H1 (cell line): ENCODE measurements at regions not wholly inside any gene's neighbourhood (a gene's known extent, or its start where the extent isn't known, plus 50 kb on each side); places are given as distances from the start of the nearest gene placed in this dataset.
A peak's percentile ranks its signal among the peaks of the same experiment; 100 is the strongest.

ENCODE experiments used
- CTCF ChIA-PET: fragments of 300-600 bp; sonication (Branson Sonifier 250); formaldehyde crosslinking; loops from one replicate; lab custom pipeline; 2021; ENCODE audit not compliant: partially characterized antibody; lab: Charles Lee
- POLR2A ChIA-PET: fragments of 300-600 bp; sonication (Branson Sonifier 250); formaldehyde crosslinking; loops from one replicate; lab custom pipeline; 2021; ENCODE audit warnings: inconsistent platforms; ENCODE audit not compliant: partially characterized antibody; lab: Charles Lee
- DNase-seq, 2 experiments: peaks; one replicate each; pipeline versions ENCODE4 v3.0.0 to v3.0.0-alpha.2; 2010 to 2022; ENCODE audit warnings: low spot score in 2 of 2, low read depth in 1 of 2, mixed read lengths in 1 of 2
- FAIRE-seq: peaks from 2 replicates; lab custom pipeline; 2011; peaks lifted over from hg19 to GRCh38; lab: Jason Lieb, UNC
- H2AFZ ChIP-seq: 2 replicates; pipeline ENCODE4 v1.8.1; 2012; ENCODE audit warnings: low read length, inconsistent platforms
- H2AK5ac ChIP-seq: 2 replicates; pipeline ENCODE4 v1.6.1; 2013; ENCODE audit warnings: low read depth, low read length
- H2BK120ac ChIP-seq: replicated peaks from 2 replicates; pipeline ENCODE3; 2013; ENCODE audit warnings: low read depth, low read length, inconsistent platforms
- H2BK12ac ChIP-seq: 2 replicates; pipeline ENCODE4 v1.6.1; 2013; ENCODE audit warnings: low read depth, low read length
- H2BK15ac ChIP-seq: 2 replicates; pipeline ENCODE4 v1.6.1; 2013; ENCODE audit warnings: low read length
- H2BK20ac ChIP-seq: 2 replicates; pipeline ENCODE4 v1.6.1; 2013; ENCODE audit warnings: low read length
- H2BK5ac ChIP-seq: 2 replicates; pipeline ENCODE4 v1.6.1; 2013; ENCODE audit warnings: low read depth, low read length
- H3K14ac ChIP-seq: 2 replicates; pipeline ENCODE4 v1.6.1; 2013; ENCODE audit warnings: inconsistent platforms; ENCODE audit not compliant: insufficient read length
- H3K18ac ChIP-seq: 2 replicates; pipeline ENCODE4 v1.6.1; 2013; ENCODE audit warnings: low read length; ENCODE audit errors: extremely low read depth
- H3K23ac ChIP-seq: 2 replicates; pipeline ENCODE4 v1.6.1; 2013; ENCODE audit warnings: inconsistent platforms; ENCODE audit not compliant: insufficient read length
- H3K23me2 ChIP-seq: 2 replicates; pipeline ENCODE4 v1.6.1; 2013; ENCODE audit warnings: low read depth, low read length
- H3K27ac ChIP-seq: 2 replicates; pipeline ENCODE4 v1.6.1; 2011; ENCODE audit warnings: low read depth, low read length, inconsistent platforms
- H3K27me3 ChIP-seq, 4 experiments: replicated peaks in 1 of 4; 1 replicate in 1 of 4; 2 replicates in 3 of 4; pipeline versions ENCODE4 v1.6.1 to v1.8.1; 2011 to 2013; ENCODE audit warnings: low read length in 3 of 4, mild to moderate bottlenecking in 3 of 4, inconsistent platforms in 2 of 4, mixed read lengths in 2 of 4, moderate library complexity in 1 of 4; ENCODE audit not compliant: control insufficient read depth in 3 of 4, insufficient read depth in 3 of 4; ENCODE audit errors: extremely low read depth in 1 of 4
- H3K36me3 ChIP-seq, 4 experiments: 2 replicates each; pipeline versions ENCODE4 v1.6.1 to v1.8.1; 2011 to 2013; ENCODE audit warnings: mild to moderate bottlenecking in 4 of 4, low read length in 3 of 4, moderate library complexity in 2 of 4, control low read depth in 1 of 4, inconsistent platforms in 1 of 4; ENCODE audit not compliant: insufficient read depth in 4 of 4, control insufficient read depth in 2 of 4
- H3K4ac ChIP-seq: replicated peaks from 2 replicates; pipeline ENCODE3; 2013; ENCODE audit warnings: low read length, low read depth, mixed read lengths, inconsistent platforms; ENCODE audit not compliant: insufficient read length
- H3K4me1 ChIP-seq, 4 experiments: replicated peaks in 1 of 4; 1 replicate in 1 of 4; 2 replicates in 3 of 4; pipeline versions ENCODE4 v1.6.1 to v1.8.1; 2011 to 2013; ENCODE audit warnings: low read length in 3 of 4, inconsistent platforms in 2 of 4, mixed read lengths in 1 of 4; ENCODE audit not compliant: insufficient read depth in 4 of 4, control insufficient read depth in 3 of 4
- H3K4me2 ChIP-seq, 2 experiments: 2 replicates each; pipeline versions ENCODE4 v1.6.1 to v1.8.1; 2011 to 2013; ENCODE audit warnings: low read depth in 2 of 2, low read length in 2 of 2, control low read depth in 1 of 2, inconsistent platforms in 1 of 2, mild to moderate bottlenecking in 1 of 2; ENCODE audit not compliant: insufficient read depth in 1 of 2
- H3K4me3 ChIP-seq, 4 experiments: fragments of 200-600, 300-600 bp in 1 of 4; sonication (generic), shearing (Covaris generic), sonication (Bioruptor Twin) in 1 of 4; 2 replicates each; pipeline versions ENCODE4 v1.5.1 to v1.8.1; 2011 to 2016; ENCODE audit warnings: low read length in 4 of 4, low read depth in 3 of 4, control low read depth in 2 of 4, inconsistent platforms in 2 of 4, mild to moderate bottlenecking in 2 of 4, mixed read lengths in 1 of 4, moderate library complexity in 1 of 4; ENCODE audit not compliant: insufficient read depth in 2 of 4; ENCODE audit errors: extremely low read depth in 1 of 4
- H3K56ac ChIP-seq: replicated peaks from 2 replicates; pipeline ENCODE3; 2013; ENCODE audit warnings: low read depth, mild to moderate bottlenecking, mixed read lengths, low read length, inconsistent platforms; ENCODE audit not compliant: insufficient read length
- H3K79me1 ChIP-seq: 2 replicates; pipeline ENCODE4 v1.6.1; 2013; ENCODE audit warnings: low read depth, low read length, control low read depth
- H3K79me2 ChIP-seq, 2 experiments: 2 replicates each; pipeline versions ENCODE4 v1.6.1 to v1.8.1; 2012 to 2013; ENCODE audit warnings: low read length in 2 of 2, mild to moderate bottlenecking in 2 of 2, inconsistent platforms in 1 of 2; ENCODE audit not compliant: insufficient read depth in 2 of 2, control insufficient read depth in 1 of 2
- H3K9ac ChIP-seq, 4 experiments: replicated peaks in 1 of 4; 1 replicate in 1 of 4; 2 replicates in 3 of 4; pipeline versions ENCODE4 v1.6.1 to v1.8.1; 2011 to 2013; ENCODE audit warnings: low read depth in 3 of 4, low read length in 3 of 4, control low read depth in 2 of 4, mild to moderate bottlenecking in 2 of 4, moderate library complexity in 2 of 4, inconsistent platforms in 1 of 4; ENCODE audit errors: extremely low read depth in 1 of 4
- H3K9me3 ChIP-seq, 2 experiments: 2 replicates each; pipeline versions ENCODE4 v1.6.1 to v1.8.1; 2012 to 2013; ENCODE audit warnings: mild to moderate bottlenecking in 2 of 2, moderate library complexity in 2 of 2, control low read depth in 1 of 2, inconsistent platforms in 1 of 2, low read depth in 1 of 2, low read length in 1 of 2, mixed read lengths in 1 of 2; ENCODE audit not compliant: insufficient read depth in 2 of 2
- H4K20me1 ChIP-seq, 2 experiments: replicated peaks in 1 of 2; 2 replicates each; pipeline versions ENCODE3 to v1.8.1; 2011 to 2013; ENCODE audit warnings: inconsistent platforms in 2 of 2, low read length in 2 of 2, mild to moderate bottlenecking in 1 of 2; ENCODE audit not compliant: insufficient read depth in 2 of 2, control insufficient read depth in 1 of 2
- H4K5ac ChIP-seq: 2 replicates; pipeline ENCODE4 v1.6.1; 2013; ENCODE audit warnings: low read length, low read depth, mixed read lengths, inconsistent platforms; ENCODE audit not compliant: insufficient read length
- H4K8ac ChIP-seq: 2 replicates; pipeline ENCODE4 v1.8.0; 2013; ENCODE audit warnings: mild to moderate bottlenecking, moderate library complexity, low read length, inconsistent platforms; ENCODE audit not compliant: insufficient read depth; ENCODE audit errors: extremely low read depth
- H4K91ac ChIP-seq: replicated peaks from 2 replicates; pipeline ENCODE3; 2013; ENCODE audit warnings: low read length, mixed read lengths, inconsistent platforms; ENCODE audit not compliant: insufficient read length
- ASH2L ChIP-seq: fragments of 200-600, 300-600 bp; sonication (generic); IDR thresholded peaks from one replicate; pipeline ENCODE4 v1.7.1; 2017; ENCODE audit warnings: low read length
- BCL11A ChIP-seq, 2 experiments: IDR thresholded peaks; one replicate each; pipeline ENCODE4 v1.6.1; 2011; ENCODE audit warnings: low read depth in 2 of 2, low read length in 2 of 2, mild to moderate bottlenecking in 2 of 2
- CTCF ChIP-seq, 3 experiments: IDR thresholded peaks; 1 replicate in 2 of 3; 2 replicates in 1 of 3; pipeline versions ENCODE4 v1.5.1 to v1.6.1; 2011; ENCODE audit warnings: low read length in 3 of 3, mild to moderate bottlenecking in 3 of 3, inconsistent platforms in 2 of 3, low read depth in 1 of 3, moderate library complexity in 1 of 3; ENCODE audit not compliant: insufficient read depth in 1 of 3; ENCODE audit errors: control extremely low read depth in 1 of 3
- JUND ChIP-seq: IDR thresholded peaks from 2 replicates; pipeline ENCODE4 v1.6.1; 2011; ENCODE audit warnings: mild to moderate bottlenecking, improper control_type of control experiment, low read length
- RAD21 ChIP-seq, 2 experiments: IDR thresholded peaks in 1 of 2; conservative IDR thresholded peaks in 1 of 2; 2 replicates each; pipeline ENCODE4 v1.6.1; 2011; ENCODE audit warnings: low read depth in 2 of 2, low read length in 2 of 2, improper control_type of control experiment in 1 of 2, inconsistent platforms in 1 of 2, mild to moderate bottlenecking in 1 of 2, moderate library complexity in 1 of 2
- TAF1 ChIP-seq: IDR thresholded peaks from 2 replicates; pipeline ENCODE4 v1.6.1; 2011; ENCODE audit warnings: mild to moderate bottlenecking, low read depth, low read length
- WGBS, 2 experiments: shearing (Covaris generic) in 1 of 2; methylation state at CpG; one replicate each; pipeline versions ENCODE4 v1.1.6 to v1.1.7; 2013 to 2015; ENCODE audit warnings: low lambda C conversion rate in 2 of 2, mixed read lengths in 2 of 2, inconsistent platforms in 1 of 2, low coverage in 1 of 2, missing lambda C conversion rate in 1 of 2; ENCODE audit not compliant: insufficient replicate concordance in 2 of 2, insufficient coverage in 1 of 2, insufficient read length in 1 of 2; ENCODE audit errors: extremely low coverage in 1 of 2, missing lambda C conversion rate in 1 of 2; 5-methylcytosine and 5-hydroxymethylcytosine counted together

- Histone ChIP-seq H3K56ac (no peak overlapping the region), H3K9ac (no peak overlapping the region), H3K27ac (no peak overlapping the region), H3K4me1 (no peaks in the 10 kb centered on the region; a peak in 1 of 7 replicates), H4K91ac (no peak overlapping the region)
- no peak for TF ChIP-seq TAF1
- no peak for TF ChIP-seq ASH2L
- TF ChIP-seq CTCF (IDR thresholded peaks at IDR 0.05; ENCODE audit: control extremely low read depth in 1 of 3, insufficient read depth in 1 of 3, low read depth in 1 of 3, low read length in 3 of 3) = peak; percentile 80 to 95 (median 81)
- TF ChIP-seq BCL11A (IDR thresholded peaks at IDR 0.05; ENCODE audit: low read depth in 2 of 2, low read length in 2 of 2) = no peak
- peak; percentile 77 to 79 for TF ChIP-seq RAD21 (IDR thresholded peaks at IDR 0.05 in 1 of 2, conservative IDR thresholded peaks at IDR 0.05 in 1 of 2; ENCODE audit: low read depth in 2 of 2, low read length in 2 of 2)
- TF ChIP-seq JUND = 0 out of 2 replicates have a peak, but pooled peaks have one; percentile 25
- TF ChIP-seq, all 59 proteins: peak for 3
- H4K5ac ChIP-seq = no peak overlapping the region
- no peaks in the 10 kb centered on the region for H4K20me1 ChIP-seq
- H3K4me3 ChIP-seq = no peak overlapping the region
- no peak overlapping the region for H2BK5ac ChIP-seq
- peak overlapping the region; percentile 34 for H3K18ac ChIP-seq
- H3K27me3 ChIP-seq = no peaks in the 10 kb centered on the region
- DNase-seq (peak; percentile 57 to 80), FAIRE-seq (peak; percentile 75)
- no peaks in the 10 kb centered on the region for H3K23me2 ChIP-seq
- H2BK20ac ChIP-seq = peak overlapping the region; percentile 29; the same call in 1 of the 2 replicates
- ChIA-PET CTCF (interaction anchor here (0.6 to 2.3 kb wide), 10 partner anchors 9 to 1945 kb away, joined by 3 to 10 read pairs (median 4); no protein-coding TSS in a partner anchor), POLR2A (no interaction called here)
- 21% methylated on average over 12 of the region's 12 CpGs; no CpG with 5 or more reads in 1 of the 2 experiments for WGBS, 2 experiments
- H2AK5ac ChIP-seq = no peak overlapping the region
- peak overlapping the region; percentile 25 to 40; a peak in 2 of 4 replicates for H3K4me2 ChIP-seq
- H2AFZ ChIP-seq = peak overlapping the region; percentile 100
- H4K8ac ChIP-seq = no peak overlapping the region
- H2BK120ac ChIP-seq = no peak overlapping the region
- no peaks in the 10 kb centered on the region for H3K9me3 ChIP-seq
- H3K36me3 ChIP-seq = no peaks in the 10 kb centered on the region
- no peaks in the 10 kb centered on the region for H3K79me1 ChIP-seq
- no peak overlapping the region for H3K23ac ChIP-seq
- H2BK12ac ChIP-seq = no peak overlapping the region
- H3K4ac ChIP-seq = no peak overlapping the region
- H3K14ac ChIP-seq = no peak overlapping the region
- no peak overlapping the region for H2BK15ac ChIP-seq
- no peaks in the 10 kb centered on the region for H3K79me2 ChIP-seq
Observed at GRCh38 chr6:85015396-85015990, 251.1 kb upstream of the TBX18 start.
